NCI-H2171 treated with DMSO at 0.1 percent for 48 hours (cell line): ENCODE measurements at regions not wholly inside any gene's neighbourhood (a gene's known extent, or its start where the extent isn't known, plus 50 kb on each side); places are given as distances from the start of the nearest gene placed in this dataset.

ENCODE experiments used
- DNase-seq: peaks from one replicate; lab custom pipeline; 2025; lab: John Stamatoyannopoulos, UW

- DNase-seq: no peak
Measured at GRCh38 chr16:7097518-7097917, 235.1 kb upstream of the RBFOX1 start.

GRCh38 chr16:7093511-7093910, 239.1 kb upstream of the RBFOX1 start:
- no peak for DNase-seq

- no peak for DNase-seq
Measured at GRCh38 chr16:7090628-7091115, 242.0 kb upstream of the RBFOX1 start.

- DNase-seq: no peak
Measured at GRCh38 chr16:7089751-7090150, 242.9 kb upstream of the RBFOX1 start.

GRCh38 chr16:7088711-7089110, 243.9 kb upstream of the RBFOX1 start:
- DNase-seq: no peak

GRCh38 chr16:7086822-7087616, 245.6 kb upstream of the RBFOX1 start:
- no peak for DNase-seq

- DNase-seq: no peak
Measured at GRCh38 chr16:7085776-7086175, 246.9 kb upstream of the RBFOX1 start.

GRCh38 chr16:7083096-7083495, 249.5 kb upstream of the RBFOX1 start:
- DNase-seq: no peak

GRCh38 chr16:7077636-7078035, 255.0 kb upstream of the RBFOX1 start:
- no peak for DNase-seq

GRCh38 chr16:7074715-7075114, 257.9 kb upstream of the RBFOX1 start:
- DNase-seq: no peak

- no peak for DNase-seq
Measured at GRCh38 chr16:7057458-7057857, 275.2 kb upstream of the RBFOX1 start.

- DNase-seq: no peak
Measured at GRCh38 chr16:7055443-7055842, 277.2 kb upstream of the RBFOX1 start.

GRCh38 chr16:7051591-7052349, 280.9 kb upstream of the RBFOX1 start:
- no peak for DNase-seq

GRCh38 chr16:7044331-7044730, 288.3 kb upstream of the RBFOX1 start:
- no peak for DNase-seq

GRCh38 chr16:7038475-7038874, 294.2 kb upstream of the RBFOX1 start:
- DNase-seq: no peak

GRCh38 chr16:7037495-7037894, 295.1 kb upstream of the RBFOX1 start:
- DNase-seq: no peak

GRCh38 chr16:7031031-7031430, 301.6 kb upstream of the RBFOX1 start:
- no peak for DNase-seq

GRCh38 chr16:7027401-7027800, 305.2 kb upstream of the RBFOX1 start:
- no peak for DNase-seq

GRCh38 chr16:7026639-7027038, 306.0 kb upstream of the RBFOX1 start:
- DNase-seq: no peak

GRCh38 chr16:7025616-7026190, 306.9 kb upstream of the RBFOX1 start:
- DNase-seq: peak; percentile 35

- DNase-seq: no peak
Measured at GRCh38 chr16:7021653-7022275, 310.9 kb upstream of the RBFOX1 start.

- DNase-seq: peak; percentile 13
Measured at GRCh38 chr16:7017006-7017662, 315.5 kb upstream of the RBFOX1 start.
